ENCODE measurements at regions not wholly inside any gene's neighbourhood (a gene's known extent, or its start where the extent isn't known, plus 50 kb on each side); places are given as distances from the start of the nearest gene placed in this dataset.
"Not testable (repeated sequence)": the region's sequence is repeated elsewhere in the genome, so short reads cannot be mapped to it uniquely, and the experiment has no call there.

GRCh38 chr11:3583476-3583875, 58.3 kb downstream of the ART5 start:
- not testable (repeated sequence) for TF ChIP-seq POLR2A, CTCF, POLR2AphosphoS5 (IDR thresholded peaks at IDR 0.05)
